ENCODE measurements at regions not wholly inside any gene's neighbourhood (a gene's known extent, or its start where the extent isn't known, plus 50 kb on each side); places are given as distances from the start of the nearest gene placed in this dataset.
"Not testable (repeated sequence)": the region's sequence is repeated elsewhere in the genome, so short reads cannot be mapped to it uniquely, and the experiment has no call there.

DNA sequence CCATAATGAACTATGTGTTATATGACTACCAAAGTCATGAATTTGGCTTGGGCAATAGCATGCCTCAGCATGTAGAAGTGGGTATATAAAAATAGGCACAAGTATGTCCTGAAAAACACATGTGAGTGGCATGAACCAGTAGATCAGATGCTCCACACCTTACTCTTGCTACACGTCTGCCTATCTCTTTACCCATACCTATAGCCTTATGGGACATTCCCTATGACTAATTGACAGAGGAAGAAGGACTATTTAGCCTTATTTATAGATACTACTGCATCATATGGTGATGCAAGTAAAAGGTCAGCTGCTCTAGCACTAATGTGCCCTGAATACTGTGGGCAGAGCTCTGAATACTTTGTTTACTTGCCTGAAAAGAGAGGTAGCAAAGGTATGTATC lies 81.0 kb upstream of the ZPLD1 start:
- no peak for DNase-seq

DNA sequence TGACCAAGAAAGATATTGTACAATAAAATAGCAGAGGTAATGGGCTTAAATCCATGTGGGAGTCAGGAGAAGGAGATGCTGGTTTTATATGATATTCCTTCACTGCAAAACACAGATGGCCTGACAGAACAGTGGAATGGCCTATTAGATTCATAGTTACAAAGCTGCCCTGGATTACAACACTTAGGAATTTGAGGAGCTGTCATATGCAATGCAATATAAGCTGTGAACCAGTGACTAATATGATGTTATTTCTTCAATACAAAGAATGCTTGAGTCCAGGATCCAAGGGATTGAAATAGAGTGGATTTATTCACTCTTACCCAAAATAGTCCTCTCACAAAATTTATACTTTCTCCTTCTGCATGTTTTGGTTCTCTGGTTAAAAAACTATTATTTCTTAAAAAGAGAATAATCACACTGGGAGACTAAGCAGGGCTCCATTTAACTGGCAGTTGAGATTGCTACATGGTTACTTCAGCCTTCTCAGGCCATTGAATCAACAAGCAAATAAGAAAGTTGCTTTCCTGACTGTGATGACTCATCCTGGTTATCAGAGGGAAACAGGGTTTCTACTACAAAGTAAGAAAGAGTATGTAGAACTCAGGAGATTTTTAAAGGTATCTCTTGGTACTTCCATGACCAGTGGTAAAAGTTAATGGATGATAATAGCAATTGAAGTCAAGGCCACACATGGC lies 79.8 kb upstream of the ZPLD1 start:
- no peak for DNase-seq

DNA sequence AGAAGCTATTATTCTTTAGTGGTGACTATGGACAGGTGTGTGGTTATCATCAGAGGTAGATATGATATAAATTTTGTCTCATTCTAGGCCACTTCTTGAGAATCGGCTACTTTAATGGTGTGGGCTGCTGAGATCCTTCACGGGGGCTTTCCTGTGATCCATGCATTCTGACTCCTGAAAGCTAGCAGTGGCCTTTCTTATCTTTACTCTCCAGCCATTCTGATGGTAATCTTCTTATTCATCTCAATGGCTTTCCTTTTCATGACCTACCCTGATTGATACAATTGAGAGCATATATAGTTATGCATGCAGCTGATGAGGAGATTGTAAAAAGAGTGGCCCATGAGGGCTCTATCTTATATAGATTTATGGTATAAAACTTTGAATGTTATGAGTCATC lies 78.3 kb upstream of the ZPLD1 start:
- no peak for DNase-seq

DNA sequence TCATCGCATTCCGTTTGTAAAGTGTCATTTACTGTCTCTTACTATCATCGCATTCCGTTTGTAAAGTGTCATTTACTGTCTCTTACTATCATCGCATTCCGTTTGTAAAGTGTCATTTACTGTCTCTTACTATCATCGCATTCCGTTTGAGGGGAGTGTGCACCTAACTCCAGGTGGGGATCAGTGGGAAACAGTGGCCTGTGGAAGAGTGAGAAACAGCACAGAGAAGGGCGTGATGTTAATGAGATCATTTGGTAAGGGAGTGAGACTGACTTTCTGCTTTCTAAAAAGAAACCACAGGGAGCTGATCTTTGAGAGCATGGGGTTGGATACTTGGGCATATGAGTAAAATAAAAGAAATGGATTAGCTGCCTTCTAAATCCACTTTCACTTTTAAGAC lies 77.5 kb upstream of the ZPLD1 start:
- DNase-seq = not testable (repeated sequence)

DNA sequence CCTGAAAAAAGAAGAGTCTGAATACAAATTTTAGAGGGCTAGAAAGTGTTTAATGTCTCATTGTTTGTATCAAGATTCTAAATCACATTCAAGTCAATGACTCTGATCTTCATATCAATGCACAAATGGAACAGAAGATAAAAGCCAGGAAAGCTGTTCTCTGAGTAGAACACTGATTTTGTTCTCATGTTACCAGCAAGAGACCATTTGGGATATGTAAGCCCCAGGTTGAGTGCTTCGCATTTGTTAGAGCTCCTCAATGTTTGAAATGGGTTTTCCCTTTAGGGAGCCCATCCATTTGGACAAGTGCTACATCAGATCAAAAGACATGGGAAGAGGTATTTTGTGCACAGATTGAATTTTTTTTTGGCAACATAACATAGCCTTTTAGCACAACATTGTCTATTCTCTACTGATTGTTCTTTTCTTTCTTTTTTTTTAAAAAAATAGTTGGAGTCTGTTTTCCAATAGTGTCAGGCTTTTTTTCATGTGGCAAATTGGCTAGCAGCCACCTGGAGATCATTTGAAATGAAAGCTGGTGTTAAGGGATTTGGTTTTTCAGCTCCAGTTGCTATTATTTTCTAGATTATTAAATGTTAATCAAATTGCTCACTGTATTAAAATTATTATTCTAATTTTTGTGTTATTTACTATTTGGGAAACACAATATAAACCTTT lies 74.5 kb upstream of the ZPLD1 start:
- no peak for DNase-seq

DNA sequence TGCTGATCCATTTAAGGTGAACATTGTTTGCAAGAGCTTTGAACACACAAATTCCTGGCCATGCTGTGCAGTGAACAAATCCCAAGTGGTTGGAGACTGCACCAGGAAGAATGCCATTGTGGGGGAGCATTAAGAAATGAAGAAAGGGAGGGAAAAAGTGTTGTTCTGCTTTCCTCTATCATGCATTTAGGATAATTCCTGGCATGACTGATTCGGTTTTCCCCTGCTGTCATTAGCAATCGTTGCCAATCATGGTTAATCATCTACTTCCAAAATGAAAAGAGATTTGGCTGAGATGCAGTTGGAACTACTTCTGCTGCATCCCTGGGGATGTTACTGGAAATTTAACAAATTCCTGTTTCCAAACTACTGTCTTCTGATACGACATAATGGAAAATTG lies 73.7 kb upstream of the ZPLD1 start:
- DNase-seq = no peak

DNA sequence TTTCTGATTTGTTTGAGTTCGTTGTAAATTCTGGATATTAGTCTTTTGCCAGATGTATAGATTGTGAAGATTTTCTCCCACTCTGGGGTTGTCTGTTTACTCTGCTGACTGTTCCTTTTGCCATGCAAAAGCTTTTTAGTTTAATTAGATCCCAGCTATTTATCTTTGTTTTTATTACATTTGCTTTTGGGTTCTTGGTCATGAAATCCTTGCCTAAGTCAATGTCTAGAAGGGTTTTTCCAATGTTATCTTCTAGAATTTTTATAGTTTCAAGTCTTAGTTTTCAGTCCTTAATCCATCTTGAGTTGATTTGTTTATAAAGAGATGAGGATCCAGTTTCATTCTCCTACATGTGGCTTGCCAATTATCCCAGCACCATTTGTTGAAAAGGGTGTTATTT lies 68.7 kb upstream of the ZPLD1 start:
- DNase-seq = not testable (repeated sequence)

DNA sequence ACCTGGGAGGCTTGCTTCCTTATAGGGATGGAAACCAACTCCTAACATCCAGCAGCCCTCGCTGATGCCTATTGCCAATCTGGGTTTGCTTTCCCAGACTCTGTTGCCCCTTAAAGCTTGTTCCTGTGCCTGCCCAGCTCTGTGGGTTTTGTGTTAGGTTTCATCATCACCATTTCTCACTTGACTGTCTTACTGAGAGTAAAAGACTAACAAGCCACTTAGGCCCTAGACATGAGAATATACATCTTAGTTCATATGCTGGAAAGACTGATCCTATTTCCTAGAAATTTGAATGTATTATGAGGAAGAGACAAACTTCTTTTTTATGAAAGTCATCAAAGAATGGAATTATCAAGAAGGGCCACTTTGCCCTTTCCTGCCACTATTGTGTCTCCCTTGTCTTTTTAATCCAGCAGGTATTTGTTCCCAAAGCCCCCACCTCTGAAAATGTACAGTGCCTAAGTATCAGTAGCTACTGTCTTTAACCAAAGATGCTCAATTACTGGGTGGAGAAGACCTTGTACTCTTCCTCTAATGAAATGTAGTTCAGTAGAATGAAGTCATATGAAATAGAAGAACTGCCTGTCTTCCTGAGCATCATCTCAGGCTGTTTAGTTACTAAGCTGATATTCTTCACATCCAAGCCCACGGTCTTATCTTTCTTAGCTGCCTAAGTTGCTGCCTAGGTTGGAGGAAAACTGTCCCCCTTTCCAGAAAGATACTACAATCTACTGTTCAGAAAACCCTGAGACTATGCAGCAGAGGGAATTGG lies 59.8 kb upstream of the ZPLD1 start:
- DNase-seq = no peak

DNA sequence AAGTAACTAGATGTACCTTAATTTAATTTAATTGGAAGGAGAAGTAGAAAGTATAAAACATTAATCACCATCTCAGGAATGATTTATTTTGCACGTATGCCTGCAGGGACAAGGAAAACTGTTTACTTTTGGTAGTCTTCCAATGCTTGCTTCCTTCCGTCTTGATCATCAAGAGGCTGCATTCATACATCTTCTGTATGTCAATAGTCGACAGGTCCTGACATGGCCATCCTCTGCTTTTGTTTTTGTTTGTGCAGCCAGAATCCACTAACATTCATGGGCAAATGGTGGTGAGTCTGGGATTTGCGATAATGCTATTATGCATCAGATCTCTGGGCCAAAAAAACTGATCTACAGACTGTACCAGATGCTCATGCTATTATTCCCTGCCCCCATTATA lies 56.6 kb upstream of the ZPLD1 start:
- no peak for DNase-seq

DNA sequence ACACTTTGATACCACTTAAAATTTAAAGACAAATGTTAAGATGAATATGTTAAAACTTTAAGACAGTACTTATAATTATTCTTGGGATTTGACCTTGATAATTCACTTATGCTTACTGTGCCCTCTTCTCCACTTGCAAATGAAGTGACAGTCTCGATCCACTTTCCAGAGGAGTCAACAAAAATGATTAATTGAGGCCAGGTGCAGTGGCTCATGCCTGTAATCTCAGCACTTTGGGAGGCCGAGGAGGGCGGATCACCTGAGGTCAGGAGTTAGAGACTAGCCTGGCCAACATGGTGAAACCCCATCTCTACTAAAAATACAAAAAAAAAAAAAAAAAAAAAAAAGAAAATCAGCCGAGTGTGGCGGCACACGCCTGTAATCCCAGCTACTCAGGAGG lies 52.6 kb upstream of the ZPLD1 start:
- DNase-seq = not testable (repeated sequence)

Data from 8988T (cell line).